ENCODE measurements at regions not wholly inside any gene's neighbourhood (a gene's known extent, or its start where the extent isn't known, plus 50 kb on each side); places are given as distances from the start of the nearest gene placed in this dataset.

- H2BK5ac ChIP-seq (ENCODE audit: low read length) = no peak overlapping the region
- DNase-seq (ENCODE audit: low spot score) = no peak
- H3K4me3 ChIP-seq (ENCODE audit: low read length in 2 of 2) = no peak overlapping the region
- no peak overlapping the region for H3K4ac ChIP-seq (ENCODE audit: low read length)
- H4K8ac ChIP-seq (ENCODE audit: low read depth, low read length) = no peak overlapping the region
- no peak overlapping the region for H2AK5ac ChIP-seq (ENCODE audit: low read depth, low read length)
- no peaks in the 10 kb centered on the region for H3K79me1 ChIP-seq (ENCODE audit: low read depth, low read length)
- no peak overlapping the region for H3K9ac ChIP-seq (ENCODE audit: low read depth, low read length, poor library complexity)
- H2BK12ac ChIP-seq (ENCODE audit: low read length) = no peak overlapping the region
- H3K4me1 ChIP-seq (ENCODE audit: control insufficient read depth in 2 of 2, insufficient read depth in 1 of 2, low read depth in 1 of 2, low read length in 2 of 2) = no peaks in the 10 kb centered on the region
- no peaks in the 10 kb centered on the region for H3K9me3 ChIP-seq (replicated peaks in 1 of 2; ENCODE audit: control insufficient read depth in 2 of 2, insufficient read depth in 1 of 2, low read depth in 1 of 2, low read length in 2 of 2)
- no peak overlapping the region for H3K4me2 ChIP-seq (ENCODE audit: insufficient read depth, low read length, poor library complexity, severe bottlenecking)
- H3K27me3 ChIP-seq (ENCODE audit: control insufficient read depth in 3 of 3, insufficient read depth in 3 of 3, low read depth in 1 of 3, low read length in 3 of 3) = no peaks in the 10 kb centered on the region
- H3K23ac ChIP-seq (ENCODE audit: low read depth, low read length, poor library complexity) = no peak overlapping the region
- H3K36me3 ChIP-seq (replicated peaks in 1 of 2; ENCODE audit: control insufficient read depth in 2 of 2, insufficient read depth in 2 of 2, low read length in 2 of 2) = no peaks in the 10 kb centered on the region
- H3K27ac ChIP-seq (replicated peaks; ENCODE audit: low read length) = no peak overlapping the region
- no CpG with 5 or more reads among the region's 3 CpGs for WGBS, 2 donors (ENCODE audit: extremely low coverage in 2 of 2, insufficient read length in 2 of 2, insufficient replicate concordance in 1 of 2)
- no peak overlapping the region for H2BK15ac ChIP-seq (ENCODE audit: low read length)
- H2AFZ ChIP-seq (ENCODE audit: low read length) = no peak overlapping the region
- no peak overlapping the region for H4K91ac ChIP-seq (ENCODE audit: low read depth, low read length, poor library complexity)
- no peak overlapping the region for H3K18ac ChIP-seq (ENCODE audit: low read length)
- no peak overlapping the region for H2BK120ac ChIP-seq (ENCODE audit: low read depth, low read length)
- no peak overlapping the region for H3K14ac ChIP-seq (ENCODE audit: low read length)
Observed at GRCh38 chr1:56025942-56026341, 553.4 kb downstream of the PLPP3 start.

- Histone ChIP-seq H3K14ac (ENCODE audit: low read length) (no peak overlapping the region), H3K4me2 (ENCODE audit: insufficient read depth, low read length, poor library complexity, severe bottlenecking) (no peak overlapping the region), H3K4ac (ENCODE audit: low read length) (no peak overlapping the region), H2BK15ac (ENCODE audit: low read length) (no peak overlapping the region), H3K27ac (replicated peaks; ENCODE audit: low read length) (no peak overlapping the region), H2BK120ac (ENCODE audit: low read depth, low read length) (no peak overlapping the region), H2AK5ac (ENCODE audit: low read depth, low read length) (no peak overlapping the region), H2BK12ac (ENCODE audit: low read length) (no peak overlapping the region), H3K36me3 (replicated peaks in 1 of 2; ENCODE audit: control insufficient read depth in 2 of 2, insufficient read depth in 2 of 2, low read length in 2 of 2) (no peaks in the 10 kb centered on the region), H3K79me1 (ENCODE audit: low read depth, low read length) (no peaks in the 10 kb centered on the region), H3K27me3 (ENCODE audit: control insufficient read depth in 3 of 3, insufficient read depth in 3 of 3, low read depth in 1 of 3, low read length in 3 of 3) (no peaks in the 10 kb centered on the region), H4K8ac (ENCODE audit: low read depth, low read length) (no peak overlapping the region), H4K91ac (ENCODE audit: low read depth, low read length, poor library complexity) (no peak overlapping the region), H3K4me3 (ENCODE audit: low read length in 2 of 2) (no peak overlapping the region), H2BK5ac (ENCODE audit: low read length) (no peak overlapping the region), H2AFZ (ENCODE audit: low read length) (no peak overlapping the region), H3K4me1 (ENCODE audit: control insufficient read depth in 2 of 2, insufficient read depth in 1 of 2, low read depth in 1 of 2, low read length in 2 of 2) (no peaks in the 10 kb centered on the region), H3K9me3 (replicated peaks in 1 of 2; ENCODE audit: control insufficient read depth in 2 of 2, insufficient read depth in 1 of 2, low read depth in 1 of 2, low read length in 2 of 2) (no peaks in the 10 kb centered on the region), H3K18ac (ENCODE audit: low read length) (no peak overlapping the region), H3K9ac (ENCODE audit: low read depth, low read length, poor library complexity) (no peak overlapping the region), H3K23ac (ENCODE audit: low read depth, low read length, poor library complexity) (no peak overlapping the region)
- DNase-seq (ENCODE audit: low spot score) = no peak
- WGBS, 2 donors (ENCODE audit: extremely low coverage in 2 of 2, insufficient read length in 2 of 2, insufficient replicate concordance in 1 of 2) = no CpG with 5 or more reads among the region's 5 CpGs
Observed at GRCh38 chr1:56024155-56024554, 555.2 kb downstream of the PLPP3 start.

- Histone ChIP-seq H2BK5ac (ENCODE audit: low read length) (no peak overlapping the region), H3K36me3 (replicated peaks in 1 of 2; ENCODE audit: control insufficient read depth in 2 of 2, insufficient read depth in 2 of 2, low read length in 2 of 2) (no peaks in the 10 kb centered on the region), H2BK120ac (ENCODE audit: low read depth, low read length) (no peak overlapping the region), H4K8ac (ENCODE audit: low read depth, low read length) (no peak overlapping the region), H3K27me3 (ENCODE audit: control insufficient read depth in 3 of 3, insufficient read depth in 3 of 3, low read depth in 1 of 3, low read length in 3 of 3) (no peaks in the 10 kb centered on the region), H3K27ac (replicated peaks; ENCODE audit: low read length) (no peak overlapping the region), H3K4me3 (ENCODE audit: low read length in 2 of 2) (no peak overlapping the region), H2AK5ac (ENCODE audit: low read depth, low read length) (no peak overlapping the region), H3K9me3 (replicated peaks in 1 of 2; ENCODE audit: control insufficient read depth in 2 of 2, insufficient read depth in 1 of 2, low read depth in 1 of 2, low read length in 2 of 2) (peaks cover 0 to 3% of the 10 kb centered on the region in 2 donors), H3K18ac (ENCODE audit: low read length) (no peak overlapping the region), H3K23ac (ENCODE audit: low read depth, low read length, poor library complexity) (no peak overlapping the region), H3K4me2 (ENCODE audit: insufficient read depth, low read length, poor library complexity, severe bottlenecking) (no peak overlapping the region), H2BK15ac (ENCODE audit: low read length) (no peak overlapping the region), H2AFZ (ENCODE audit: low read length) (no peak overlapping the region), H3K4ac (ENCODE audit: low read length) (no peak overlapping the region), H2BK12ac (ENCODE audit: low read length) (no peak overlapping the region), H3K79me1 (ENCODE audit: low read depth, low read length) (no peaks in the 10 kb centered on the region), H3K9ac (ENCODE audit: low read depth, low read length, poor library complexity) (no peak overlapping the region), H3K4me1 (ENCODE audit: control insufficient read depth in 2 of 2, insufficient read depth in 1 of 2, low read depth in 1 of 2, low read length in 2 of 2) (no peaks in the 10 kb centered on the region), H4K91ac (ENCODE audit: low read depth, low read length, poor library complexity) (no peak overlapping the region), H3K14ac (ENCODE audit: low read length) (no peak overlapping the region)
- DNase-seq (ENCODE audit: low spot score) = no peak
- WGBS, 2 donors (ENCODE audit: extremely low coverage in 2 of 2, insufficient read length in 2 of 2, insufficient replicate concordance in 1 of 2) = no CpG with 5 or more reads among the region's 2 CpGs
Observed at GRCh38 chr1:56019922-56020321, 559.4 kb downstream of the PLPP3 start.

- H3K36me3 ChIP-seq (replicated peaks in 1 of 2; ENCODE audit: control insufficient read depth in 2 of 2, insufficient read depth in 2 of 2, low read length in 2 of 2) = no peaks in the 10 kb centered on the region
- no peak overlapping the region for H3K27ac ChIP-seq (replicated peaks; ENCODE audit: low read length)
Observed at GRCh38 chr1:56019472-56019871, 559.9 kb downstream of the PLPP3 start.

More at GRCh38 chr1:56019472-56019871, 559.9 kb downstream of the PLPP3 start:
- H3K9me3 ChIP-seq (replicated peaks in 1 of 2; ENCODE audit: control insufficient read depth in 2 of 2, insufficient read depth in 1 of 2, low read depth in 1 of 2, low read length in 2 of 2) = peaks cover 0 to 3% of the 10 kb centered on the region in 2 donors
- no peak overlapping the region for H2BK5ac ChIP-seq (ENCODE audit: low read length)
- DNase-seq (ENCODE audit: low spot score) = no peak
- no peak overlapping the region for H2BK120ac ChIP-seq (ENCODE audit: low read depth, low read length)
- H3K18ac ChIP-seq (ENCODE audit: low read length) = no peak overlapping the region
- H3K9ac ChIP-seq (ENCODE audit: low read depth, low read length, poor library complexity) = no peak overlapping the region
- no peak overlapping the region for H2BK12ac ChIP-seq (ENCODE audit: low read length)
- H4K91ac ChIP-seq (ENCODE audit: low read depth, low read length, poor library complexity) = no peak overlapping the region
- H3K23ac ChIP-seq (ENCODE audit: low read depth, low read length, poor library complexity) = no peak overlapping the region
- no peak overlapping the region for H2AFZ ChIP-seq (ENCODE audit: low read length)
- no peak overlapping the region for H4K8ac ChIP-seq (ENCODE audit: low read depth, low read length)
- no peak overlapping the region for H3K4me2 ChIP-seq (ENCODE audit: insufficient read depth, low read length, poor library complexity, severe bottlenecking)
- no peak overlapping the region for H2BK15ac ChIP-seq (ENCODE audit: low read length)
- no peak overlapping the region for H3K4ac ChIP-seq (ENCODE audit: low read length)
- H2AK5ac ChIP-seq (ENCODE audit: low read depth, low read length) = no peak overlapping the region
- no peak overlapping the region for H3K4me3 ChIP-seq (ENCODE audit: low read length in 2 of 2)
- no peaks in the 10 kb centered on the region for H3K27me3 ChIP-seq (ENCODE audit: control insufficient read depth in 3 of 3, insufficient read depth in 3 of 3, low read depth in 1 of 3, low read length in 3 of 3)
- no peaks in the 10 kb centered on the region for H3K79me1 ChIP-seq (ENCODE audit: low read depth, low read length)
- no peaks in the 10 kb centered on the region for H3K4me1 ChIP-seq (ENCODE audit: control insufficient read depth in 2 of 2, insufficient read depth in 1 of 2, low read depth in 1 of 2, low read length in 2 of 2)
- no peak overlapping the region for H3K14ac ChIP-seq (ENCODE audit: low read length)

All from neuronal stem cell (in vitro differentiated cells).